ENCODE measurements at regions not wholly inside any gene's neighbourhood (a gene's known extent, or its start where the extent isn't known, plus 50 kb on each side); places are given as distances from the start of the nearest gene placed in this dataset.
"Not testable (repeated sequence)": the region's sequence is repeated elsewhere in the genome, so short reads cannot be mapped to it uniquely, and the experiment has no call there.

- not testable (repeated sequence) for H3K27ac ChIP-seq (ENCODE audit: low read depth in 2 of 2, low read length in 1 of 2); H3K36me3 ChIP-seq (ENCODE audit: control insufficient read depth in 2 of 2, insufficient read depth in 2 of 2, low read length in 1 of 2); H3K4me3 ChIP-seq (ENCODE audit: low read depth in 1 of 2, low read length in 2 of 2); H3K9me3 ChIP-seq (ENCODE audit: control insufficient read depth in 2 of 2, insufficient read depth in 1 of 2, low read depth in 1 of 2, low read length in 1 of 2); H3K4me1 ChIP-seq (ENCODE audit: control insufficient read depth in 2 of 2, insufficient read depth in 2 of 2, low read length in 1 of 2); H3K27me3 ChIP-seq (ENCODE audit: control insufficient read depth in 1 of 2, insufficient read depth in 2 of 2, low read length in 2 of 2)
- WGBS, 2 donors, result 64 to 80% methylated on average over 1 of the region's 2 CpGs
Observed at GRCh38 chr2:91667341-91667740, 2975.9 kb downstream of the RPIA start.

DNA sequence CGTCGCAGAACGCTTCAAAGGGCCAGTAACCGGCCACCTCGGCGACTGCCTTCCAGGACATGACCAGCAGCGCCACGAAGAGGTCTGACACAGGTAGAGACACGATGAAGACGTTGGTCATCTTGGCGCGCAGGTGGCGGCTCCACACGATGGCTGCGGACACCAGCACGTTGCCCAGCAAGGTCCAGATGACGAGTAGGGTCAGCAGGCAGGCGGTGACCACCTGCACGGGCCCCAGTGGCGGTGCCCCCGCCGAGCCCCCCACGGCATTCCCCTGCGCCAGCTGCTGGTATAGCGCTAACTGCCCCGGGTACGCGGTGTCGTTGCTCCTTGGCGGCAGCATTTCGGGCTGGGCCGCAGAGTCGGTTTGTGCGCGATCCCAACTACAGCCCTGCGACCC is 2994.1 kb downstream of the RPIA start:
- H3K27me3 ChIP-seq (ENCODE audit: control insufficient read depth in 1 of 2, insufficient read depth in 2 of 2, low read length in 2 of 2); H3K9me3 ChIP-seq (ENCODE audit: control insufficient read depth in 2 of 2, insufficient read depth in 1 of 2, low read depth in 1 of 2, low read length in 1 of 2); H3K4me3 ChIP-seq (ENCODE audit: low read depth in 1 of 2, low read length in 2 of 2); H3K4me1 ChIP-seq (ENCODE audit: control insufficient read depth in 2 of 2, insufficient read depth in 2 of 2, low read length in 1 of 2); H3K36me3 ChIP-seq (ENCODE audit: control insufficient read depth in 2 of 2, insufficient read depth in 2 of 2, low read length in 1 of 2); H3K27ac ChIP-seq (ENCODE audit: low read depth in 2 of 2, low read length in 1 of 2): not testable (repeated sequence)
- 39 to 46% methylated on average over 10 to 30 of the region's 36 CpGs for whole genome bisulfite sequencing, 2 donors

DNA sequence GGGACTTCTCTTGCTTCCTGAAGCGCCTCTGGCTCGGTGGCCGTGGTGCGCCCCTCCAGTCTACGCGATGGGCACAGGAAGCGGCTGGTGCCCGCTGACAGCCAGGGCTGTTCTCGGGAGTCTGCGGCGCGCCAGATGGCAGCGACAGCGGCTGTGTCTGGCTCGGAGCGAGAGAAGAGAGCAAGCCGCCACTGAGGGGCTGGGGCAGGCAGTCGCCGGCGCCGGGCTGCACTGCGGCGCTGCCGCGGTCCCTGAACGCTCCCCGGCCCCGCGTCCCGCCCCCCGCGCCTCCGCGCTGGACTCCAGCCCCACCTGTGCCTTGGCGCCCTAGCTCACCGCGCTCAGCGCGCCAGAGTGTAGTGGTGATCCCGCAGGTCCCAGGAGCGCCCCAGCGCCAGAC is 2994.6 kb downstream of the RPIA start:
- 8 to 10% methylated on average over 20 to 33 of the region's 42 CpGs for WGBS, 2 donors
- not testable (repeated sequence) for H3K9me3 ChIP-seq (ENCODE audit: control insufficient read depth in 2 of 2, insufficient read depth in 1 of 2, low read depth in 1 of 2, low read length in 1 of 2); H3K27ac ChIP-seq (ENCODE audit: low read depth in 2 of 2, low read length in 1 of 2); H3K36me3 ChIP-seq (ENCODE audit: control insufficient read depth in 2 of 2, insufficient read depth in 2 of 2, low read length in 1 of 2); H3K27me3 ChIP-seq (ENCODE audit: control insufficient read depth in 1 of 2, insufficient read depth in 2 of 2, low read length in 2 of 2); H3K4me1 ChIP-seq (ENCODE audit: control insufficient read depth in 2 of 2, insufficient read depth in 2 of 2, low read length in 1 of 2); H3K4me3 ChIP-seq (ENCODE audit: low read depth in 1 of 2, low read length in 2 of 2)

Measured in esophagus (tissue), 2 donors.